ENCODE measurements at regions not wholly inside any gene's neighbourhood (a gene's known extent, or its start where the extent isn't known, plus 50 kb on each side); places are given as distances from the start of the nearest gene placed in this dataset.
A peak's percentile ranks its signal among the peaks of the same experiment; 100 is the strongest.
"Not testable (repeated sequence)": the region's sequence is repeated elsewhere in the genome, so short reads cannot be mapped to it uniquely, and the experiment has no call there.

DNA sequence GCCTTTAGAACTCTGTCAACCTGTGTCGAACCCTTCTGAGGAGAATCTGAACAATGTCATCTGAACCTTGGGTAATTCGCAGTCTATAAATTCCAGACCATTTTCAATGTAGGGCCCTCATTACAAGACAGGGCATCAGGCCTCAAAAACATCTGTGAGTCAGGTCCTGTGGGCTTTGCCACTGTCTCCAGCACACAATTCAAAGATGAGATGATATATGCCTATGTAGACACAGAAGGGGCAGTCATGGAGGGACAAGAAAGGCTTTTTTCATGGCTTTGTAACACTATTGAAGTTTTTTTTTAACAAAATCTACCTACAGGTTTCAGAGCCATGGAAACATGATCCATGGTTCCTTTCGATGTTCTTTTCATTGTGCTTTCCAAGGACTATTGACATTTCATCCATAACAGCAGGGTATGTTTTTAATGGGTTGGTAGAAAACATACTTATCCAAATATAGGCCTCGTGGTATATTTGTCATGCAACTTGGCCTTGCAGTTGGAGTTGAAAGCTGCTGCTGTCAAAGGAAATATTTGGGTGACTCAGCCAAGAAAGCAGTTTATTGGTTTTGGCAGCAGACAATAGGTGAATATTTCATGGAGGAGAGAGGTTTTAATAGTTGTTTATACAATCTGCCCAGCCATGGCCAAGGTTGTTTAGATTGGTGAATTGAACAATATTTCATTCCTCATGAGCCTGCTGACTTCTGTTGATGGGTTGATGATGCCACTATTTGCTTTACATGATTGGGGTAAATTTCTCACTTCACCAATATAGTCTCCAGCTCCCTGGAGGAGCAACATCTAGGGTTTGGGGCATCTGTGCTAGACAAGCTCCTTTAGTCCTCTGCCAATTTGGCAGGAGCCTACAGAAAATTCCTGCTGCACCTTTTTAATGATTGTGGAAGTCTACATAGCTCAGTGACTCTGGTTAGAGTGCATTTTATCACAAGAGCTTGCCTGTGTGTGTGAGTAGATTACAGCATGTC is 158.4 kb upstream of the TMEM72 start:
- Histone ChIP-seq H3K27ac (ENCODE audit: low read depth, low read length) (peak overlapping the region; percentile 91), H3K4me3 (ENCODE audit: insufficient read depth, low read length) (no peak overlapping the region), H3K27me3 (ENCODE audit: insufficient read depth, low read length) (no peaks in the 10 kb centered on the region)

DNA sequence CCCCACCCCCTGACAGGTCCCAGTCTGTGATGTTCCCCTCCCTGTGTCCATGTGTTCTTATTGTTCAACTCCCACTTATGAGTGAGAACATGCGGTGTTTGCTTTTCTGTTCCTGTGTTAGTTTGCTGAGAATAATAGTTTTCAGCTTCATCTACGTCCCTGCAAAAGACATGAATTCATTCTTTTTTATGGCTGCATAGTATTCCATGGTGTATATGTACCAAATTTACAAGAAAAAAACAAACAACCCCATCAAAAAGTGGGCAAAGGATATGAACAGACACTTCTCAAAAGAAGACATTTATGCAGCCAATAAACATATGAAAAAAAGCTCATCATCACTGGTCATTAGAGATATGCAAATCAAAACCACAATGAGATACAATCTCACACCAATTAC is 156.8 kb upstream of the TMEM72 start:
- H4K20me1 ChIP-seq (ENCODE audit: insufficient read depth, low read length); H3K9me3 ChIP-seq (ENCODE audit: low read depth, low read length); H3K27me3 ChIP-seq (ENCODE audit: insufficient read depth, low read length); DNase-seq (ENCODE audit: insufficient read length, low spot score, missing footprints); H2AFZ ChIP-seq (ENCODE audit: low read length); H3K4me3 ChIP-seq (ENCODE audit: insufficient read depth, low read length); H3K27ac ChIP-seq (ENCODE audit: low read depth, low read length); H3K4me2 ChIP-seq (ENCODE audit: insufficient read depth, low read length); H3K79me2 ChIP-seq (ENCODE audit: insufficient read depth, low read length); H3K36me3 ChIP-seq (ENCODE audit: insufficient read depth, low read length): not testable (repeated sequence)
- peaks cover 34% of the 10 kb centered on the region for H3K4me1 ChIP-seq (ENCODE audit: insufficient read depth, low read length)

More for the DNA sequence above, 158.4 kb upstream of the TMEM72 start:
- peak overlapping the region; percentile 23 for H3K4me2 ChIP-seq (ENCODE audit: insufficient read depth, low read length)
- H3K4me1 ChIP-seq (ENCODE audit: insufficient read depth, low read length), result peaks cover 34% of the 10 kb centered on the region
- no peaks in the 10 kb centered on the region for H3K36me3 ChIP-seq (ENCODE audit: insufficient read depth, low read length)
- H3K79me2 ChIP-seq (ENCODE audit: insufficient read depth, low read length), result no peaks in the 10 kb centered on the region
- DNase-seq (ENCODE audit: insufficient read length, low spot score, missing footprints), result peak; percentile 80
- H2AFZ ChIP-seq (ENCODE audit: low read length), result no peak overlapping the region
- H4K20me1 ChIP-seq (ENCODE audit: insufficient read depth, low read length), result no peaks in the 10 kb centered on the region
- no peaks in the 10 kb centered on the region for H3K9me3 ChIP-seq (ENCODE audit: low read depth, low read length)
- TF ChIP-seq CTCF (IDR thresholded peaks at IDR 0.05; ENCODE audit: extremely low read depth, low read depth, low read length), result no peak

DNA sequence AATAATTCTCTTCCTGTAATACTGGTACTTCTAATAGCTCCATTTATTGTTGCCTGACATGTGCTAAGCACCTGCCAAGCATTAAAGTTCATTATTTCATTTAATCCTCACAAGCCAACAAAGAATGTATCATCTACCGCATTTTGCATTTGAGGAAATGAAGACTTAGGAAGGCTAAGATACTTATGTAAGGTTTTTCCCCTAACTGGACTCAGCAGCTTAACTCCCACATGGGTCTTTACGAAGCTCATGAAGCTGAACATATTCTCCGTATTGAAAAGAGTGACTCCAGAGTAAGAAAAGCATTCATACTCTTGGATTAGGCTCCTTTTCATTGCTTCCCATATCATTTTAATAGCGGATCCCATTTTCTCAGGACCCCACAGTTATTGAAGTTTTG is 155.7 kb upstream of the TMEM72 start:
- DNase-seq (ENCODE audit: insufficient read length, low spot score, missing footprints), result no peak
- Histone ChIP-seq H3K27me3 (ENCODE audit: insufficient read depth, low read length) (no peaks in the 10 kb centered on the region), H3K27ac (ENCODE audit: low read depth, low read length) (peak overlapping the region; percentile 74), H3K4me1 (ENCODE audit: insufficient read depth, low read length) (peaks cover 34% of the 10 kb centered on the region), H3K79me2 (ENCODE audit: insufficient read depth, low read length) (no peaks in the 10 kb centered on the region), H3K9me3 (ENCODE audit: low read depth, low read length) (no peaks in the 10 kb centered on the region), H2AFZ (ENCODE audit: low read length) (no peak overlapping the region), H3K4me3 (ENCODE audit: insufficient read depth, low read length) (no peak overlapping the region), H3K4me2 (ENCODE audit: insufficient read depth, low read length) (no peak overlapping the region), H4K20me1 (ENCODE audit: insufficient read depth, low read length) (no peaks in the 10 kb centered on the region), H3K36me3 (ENCODE audit: insufficient read depth, low read length) (no peaks in the 10 kb centered on the region)
- no peak for TF ChIP-seq CTCF (IDR thresholded peaks at IDR 0.05; ENCODE audit: extremely low read depth, low read depth, low read length)

GRCh38 chr10:44756216-44756615 is 154.9 kb upstream of the TMEM72 start:
- DNase-seq (ENCODE audit: insufficient read length, low spot score, missing footprints), result peak; percentile 92
- TF ChIP-seq CTCF (IDR thresholded peaks at IDR 0.05; ENCODE audit: extremely low read depth, low read depth, low read length), result no peak
- Histone ChIP-seq H3K4me2 (ENCODE audit: insufficient read depth, low read length) (peak overlapping the region; percentile 71), H3K36me3 (ENCODE audit: insufficient read depth, low read length) (no peaks in the 10 kb centered on the region), H2AFZ (ENCODE audit: low read length) (no peak overlapping the region), H3K79me2 (ENCODE audit: insufficient read depth, low read length) (no peaks in the 10 kb centered on the region), H3K4me3 (ENCODE audit: insufficient read depth, low read length) (no peak overlapping the region), H3K9me3 (ENCODE audit: low read depth, low read length) (no peaks in the 10 kb centered on the region), H3K27me3 (ENCODE audit: insufficient read depth, low read length) (no peaks in the 10 kb centered on the region), H3K27ac (ENCODE audit: low read depth, low read length) (peak overlapping the region; percentile 74), H4K20me1 (ENCODE audit: insufficient read depth, low read length) (no peaks in the 10 kb centered on the region), H3K4me1 (ENCODE audit: insufficient read depth, low read length) (peaks cover 38% of the 10 kb centered on the region)
